DOHH2 (cell line): ENCODE measurements at regions not wholly inside any gene's neighbourhood (a gene's known extent, or its start where the extent isn't known, plus 50 kb on each side); places are given as distances from the start of the nearest gene placed in this dataset.

Experiments
- H3F3A ChIP-seq: fragments of 200-600 bp; sonication (generic), shearing (Covaris generic); 2 replicates; pipeline ENCODE4 v1.6.0; 2016; ENCODE audit warnings: antibody characterized with exemption, mild to moderate bottlenecking; ENCODE audit not compliant: control insufficient read depth, insufficient read depth
- H3K27ac ChIP-seq: fragments of 200-600 bp; sonication (generic); 2 replicates; pipeline ENCODE4 v1.5.1; 2014; ENCODE audit warnings: low read depth, mild to moderate bottlenecking, low read length, moderate library complexity
- H3K27me3 ChIP-seq: fragments of 200-600 bp; sonication (generic); 2 replicates; pipeline ENCODE4 v1.6.1; 2014; ENCODE audit warnings: mild to moderate bottlenecking, low read length, mixed read lengths; ENCODE audit not compliant: control insufficient read depth
- H3K36me3 ChIP-seq: fragments of 200-600 bp; sonication (generic); 2 replicates; pipeline ENCODE4 v1.6.1; 2014; ENCODE audit warnings: mild to moderate bottlenecking, low read length, moderate library complexity, mixed read lengths; ENCODE audit not compliant: control insufficient read depth
- H3K4me1 ChIP-seq: fragments of 200-600 bp; sonication (generic); 2 replicates; pipeline ENCODE4 v1.6.1; 2014; ENCODE audit warnings: mild to moderate bottlenecking, low read length, mixed read lengths; ENCODE audit not compliant: control insufficient read depth
- H3K4me2 ChIP-seq: fragments of 200-600 bp; sonication (generic); 2 replicates; pipeline ENCODE4 v1.6.0; 2014; ENCODE audit warnings: mild to moderate bottlenecking, low read length, moderate library complexity
- H3K4me3 ChIP-seq: fragments of 200-600 bp; sonication (generic); 2 replicates; pipeline ENCODE4 v1.5.1; 2014; ENCODE audit warnings: mild to moderate bottlenecking, low read length, mixed read lengths
- H3K79me2 ChIP-seq: fragments of 200-600 bp; sonication (generic); 2 replicates; pipeline ENCODE4 v1.6.1; 2014; ENCODE audit warnings: mild to moderate bottlenecking, low read length, mixed read lengths; ENCODE audit not compliant: control insufficient read depth
- H3K9me2 ChIP-seq: fragments of 200-600 bp; sonication (generic); replicated peaks from 2 replicates; pipeline ENCODE4 v1.6.1; 2014; ENCODE audit warnings: mild to moderate bottlenecking, low read length, mixed read lengths; ENCODE audit not compliant: control insufficient read depth
- H3K9me3 ChIP-seq: fragments of 200-600 bp; sonication (generic); 2 replicates; pipeline ENCODE4 v1.6.1; 2014; ENCODE audit warnings: antibody characterized with exemption, low read length, mixed read lengths; ENCODE audit not compliant: control insufficient read depth, insufficient read depth
- H4K20me1 ChIP-seq: fragments of 200-600 bp; sonication (generic); 2 replicates; pipeline ENCODE4 v1.6.0; 2014; ENCODE audit warnings: low read depth, mild to moderate bottlenecking, antibody characterized with exemption, low read length, moderate library complexity; ENCODE audit not compliant: control insufficient read depth, insufficient read depth
- EZH2phosphoT487 ChIP-seq: fragments of 200-600 bp; sonication (generic); IDR thresholded peaks from 2 replicates; pipeline ENCODE4 v1.6.1; 2017; ENCODE audit warnings: borderline replicate concordance, mild to moderate bottlenecking, antibody characterized with exemption, low read length, moderate library complexity, mixed read lengths
- TF ChIP-seq, protein P1 (sequence below): fragments of 200-600 bp; sonication (generic); IDR thresholded peaks from one replicate; pipeline ENCODE4 v1.5.1; 2014; ENCODE audit warnings: antibody characterized with exemption, mild to moderate bottlenecking, low read depth, low read length; ENCODE audit not compliant: poor library complexity, severe bottlenecking

GRCh38 chr17:72408641-72409040 lies 287.8 kb downstream of the SOX9 start:
- Histone ChIP-seq H3K36me3 (no peaks in the 10 kb centered on the region), H3K27ac (no peak overlapping the region), H3K4me2 (no peak overlapping the region), H3K9me3 (no peaks in the 10 kb centered on the region), H3K79me2 (no peaks in the 10 kb centered on the region), H4K20me1 (no peaks in the 10 kb centered on the region), H3K4me1 (no peaks in the 10 kb centered on the region), H3K4me3 (no peak overlapping the region), H3F3A (no peaks in the 10 kb centered on the region), H3K9me2 (no peaks in the 10 kb centered on the region), H3K27me3 (no peaks in the 10 kb centered on the region)
- TF ChIP-seq, protein P1, sequence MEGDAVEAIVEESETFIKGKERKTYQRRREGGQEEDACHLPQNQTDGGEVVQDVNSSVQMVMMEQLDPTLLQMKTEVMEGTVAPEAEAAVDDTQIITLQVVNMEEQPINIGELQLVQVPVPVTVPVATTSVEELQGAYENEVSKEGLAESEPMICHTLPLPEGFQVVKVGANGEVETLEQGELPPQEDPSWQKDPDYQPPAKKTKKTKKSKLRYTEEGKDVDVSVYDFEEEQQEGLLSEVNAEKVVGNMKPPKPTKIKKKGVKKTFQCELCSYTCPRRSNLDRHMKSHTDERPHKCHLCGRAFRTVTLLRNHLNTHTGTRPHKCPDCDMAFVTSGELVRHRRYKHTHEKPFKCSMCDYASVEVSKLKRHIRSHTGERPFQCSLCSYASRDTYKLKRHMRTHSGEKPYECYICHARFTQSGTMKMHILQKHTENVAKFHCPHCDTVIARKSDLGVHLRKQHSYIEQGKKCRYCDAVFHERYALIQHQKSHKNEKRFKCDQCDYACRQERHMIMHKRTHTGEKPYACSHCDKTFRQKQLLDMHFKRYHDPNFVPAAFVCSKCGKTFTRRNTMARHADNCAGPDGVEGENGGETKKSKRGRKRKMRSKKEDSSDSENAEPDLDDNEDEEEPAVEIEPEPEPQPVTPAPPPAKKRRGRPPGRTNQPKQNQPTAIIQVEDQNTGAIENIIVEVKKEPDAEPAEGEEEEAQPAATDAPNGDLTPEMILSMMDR: no peak
- no peak for TF ChIP-seq EZH2phosphoT487

DNA sequence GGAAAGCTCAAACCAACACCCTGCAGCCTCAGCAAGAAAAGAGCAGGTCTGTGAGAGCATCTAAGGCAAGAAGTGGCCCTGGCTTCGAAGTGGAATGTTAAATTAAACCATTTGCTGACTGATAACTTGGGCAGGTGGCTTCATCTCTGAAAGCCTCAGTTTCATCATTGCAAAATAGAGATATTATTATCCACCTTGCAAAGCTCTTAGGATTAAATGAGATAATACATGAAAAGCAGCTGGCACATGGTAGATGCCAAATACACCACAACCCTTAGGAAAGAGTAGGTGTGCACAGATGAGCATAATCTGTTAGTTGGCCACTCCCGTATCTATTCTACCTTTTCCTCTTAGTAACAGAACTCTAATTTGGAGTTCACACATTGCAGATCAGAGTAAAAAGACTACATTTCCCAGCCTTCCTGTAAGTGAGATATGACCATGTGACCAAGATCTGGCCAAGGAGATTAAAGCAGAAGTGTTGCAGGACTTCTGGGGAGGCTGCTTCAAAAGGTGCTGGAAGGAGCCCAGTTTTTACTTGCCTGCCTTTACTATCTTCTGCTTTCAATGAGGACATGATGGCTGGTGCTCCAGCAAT lies 288.7 kb downstream of the SOX9 start:
- Histone ChIP-seq H3K4me1 (no peaks in the 10 kb centered on the region), H3F3A (no peaks in the 10 kb centered on the region), H3K27me3 (no peaks in the 10 kb centered on the region), H3K4me2 (no peak overlapping the region), H3K27ac (no peak overlapping the region), H3K36me3 (no peaks in the 10 kb centered on the region), H3K4me3 (no peak overlapping the region), H3K79me2 (no peaks in the 10 kb centered on the region), H4K20me1 (no peaks in the 10 kb centered on the region), H3K9me2 (no peaks in the 10 kb centered on the region), H3K9me3 (no peaks in the 10 kb centered on the region)
- TF ChIP-seq, protein P1: no peak
- TF ChIP-seq EZH2phosphoT487: no peak

DNA sequence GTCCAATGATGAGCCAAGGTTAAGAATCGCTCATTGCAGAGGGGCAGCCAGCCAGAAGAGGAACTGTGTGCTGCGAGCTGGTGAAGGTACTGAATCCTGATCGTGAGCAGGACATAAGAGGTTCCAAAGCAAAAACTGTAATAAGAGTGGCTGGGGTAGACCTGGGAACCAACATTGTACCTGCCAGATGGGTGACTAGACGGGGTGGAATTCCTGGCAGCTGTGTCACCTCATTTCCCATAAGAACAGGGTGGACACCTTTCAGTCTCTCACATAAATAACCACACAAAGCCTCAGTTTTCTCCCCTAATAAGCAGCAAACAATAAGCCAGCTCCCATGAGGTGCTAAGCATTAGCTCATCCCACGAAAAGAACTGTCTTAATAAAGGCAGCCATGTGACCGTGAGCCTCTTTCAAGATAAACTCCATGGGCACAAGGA lies 290.3 kb downstream of the SOX9 start:
- TF ChIP-seq EZH2phosphoT487: no peak
- TF ChIP-seq, protein P1: no peak
- Histone ChIP-seq H3K4me1 (no peaks in the 10 kb centered on the region), H3K4me3 (no peak overlapping the region)

More for the DNA sequence above, 290.3 kb downstream of the SOX9 start:
- Histone ChIP-seq H3K79me2 (no peaks in the 10 kb centered on the region), H3K36me3 (no peaks in the 10 kb centered on the region), H3K9me3 (no peaks in the 10 kb centered on the region), H3K9me2 (no peaks in the 10 kb centered on the region), H3K27me3 (no peaks in the 10 kb centered on the region), H3K4me2 (no peak overlapping the region), H4K20me1 (no peaks in the 10 kb centered on the region), H3F3A (no peaks in the 10 kb centered on the region), H3K27ac (no peak overlapping the region)
